ENCODE measurements at regions not wholly inside any gene's neighbourhood (a gene's known extent, or its start where the extent isn't known, plus 50 kb on each side); places are given as distances from the start of the nearest gene placed in this dataset.

DNA sequence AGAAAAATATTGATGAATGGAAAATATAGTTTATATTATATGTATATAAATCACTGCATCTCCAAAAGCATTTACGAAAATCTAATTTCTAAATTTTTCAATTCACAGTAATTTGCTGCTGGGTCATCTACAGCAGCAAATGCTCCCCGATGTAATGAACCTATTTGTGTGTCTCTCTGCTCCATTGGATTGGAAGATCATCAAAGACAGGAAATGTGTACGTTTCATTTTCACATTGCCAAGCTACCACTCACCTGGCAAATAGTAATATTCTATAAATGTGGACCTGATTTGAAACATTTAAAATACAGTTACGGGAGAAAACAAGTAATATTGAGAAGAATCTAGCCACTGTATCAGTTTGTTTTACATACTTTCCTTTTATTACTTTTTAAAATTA is 317.7 kb downstream of the PAPSS1 start:
- no peaks in the 10 kb centered on the region for H3K36me3 Mint-ChIP-seq (ENCODE audit: low read depth)
- CTCF ChIA-PET, result no interaction called here
- no peak for DNase-seq
- no peaks in the 10 kb centered on the region for H3K4me1 Mint-ChIP-seq
- POLR2A ChIA-PET, result no interaction called here
- peaks cover 4% of the 10 kb centered on the region for H3K27me3 Mint-ChIP-seq
- no peaks in the 10 kb centered on the region for H3K9me3 Mint-ChIP-seq
- no peak overlapping the region for H3K4me3 Mint-ChIP-seq
- no peak overlapping the region for H3K27ac Mint-ChIP-seq

DNA sequence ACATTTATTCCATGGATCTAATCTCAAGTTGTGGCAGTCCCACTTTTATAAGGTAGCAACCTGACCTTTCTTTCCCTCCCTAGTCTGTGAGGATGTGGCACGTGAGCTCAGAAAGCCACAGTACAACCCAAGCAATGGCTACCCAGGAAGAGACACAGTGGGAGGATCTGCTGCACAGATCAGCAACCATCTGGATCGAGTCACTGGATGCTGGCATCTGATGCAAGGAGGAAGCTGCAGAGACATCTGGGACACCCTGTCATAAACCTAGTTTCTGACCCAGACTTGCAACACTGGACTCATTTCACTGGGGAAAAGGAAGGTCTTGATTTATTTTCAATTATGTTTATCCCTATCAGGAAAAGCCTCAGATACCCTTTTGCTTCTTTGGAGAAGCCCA is 327.1 kb downstream of the PAPSS1 start:
- ChIA-PET CTCF (no interaction called here), POLR2A (no interaction called here)
- no peaks in the 10 kb centered on the region for H3K9me3 Mint-ChIP-seq
- H3K27me3 Mint-ChIP-seq, result no peaks in the 10 kb centered on the region
- H3K27ac Mint-ChIP-seq, result no peak overlapping the region
- DNase-seq, result no peak
- no peaks in the 10 kb centered on the region for H3K4me1 Mint-ChIP-seq
- no peaks in the 10 kb centered on the region for H3K36me3 Mint-ChIP-seq (ENCODE audit: low read depth)
- H3K4me3 Mint-ChIP-seq, result no peak overlapping the region

DNA sequence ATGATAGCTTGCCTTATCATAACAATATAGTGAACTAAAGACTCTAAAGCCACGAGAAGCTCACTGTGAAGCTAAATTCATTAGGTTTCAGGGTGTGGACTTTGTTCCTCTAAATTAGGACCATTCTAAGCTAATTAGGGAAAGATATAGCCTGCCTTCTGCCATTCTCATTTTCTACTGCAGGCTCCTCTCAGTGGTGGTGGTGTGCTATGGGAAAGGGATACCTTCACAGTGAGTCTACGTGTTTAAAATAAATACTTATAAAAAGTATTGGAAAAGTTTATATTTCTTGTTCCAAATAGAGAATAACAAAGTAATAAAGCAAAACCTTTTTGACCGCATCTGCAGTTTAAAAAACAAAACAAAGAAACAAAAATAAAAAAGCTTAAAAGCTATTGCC is 327.7 kb downstream of the PAPSS1 start:
- Mint-ChIP-seq H3K9me3 (no peaks in the 10 kb centered on the region), H3K4me3 (no peak overlapping the region), H3K36me3 (ENCODE audit: low read depth) (no peaks in the 10 kb centered on the region), H3K4me1 (no peaks in the 10 kb centered on the region), H3K27me3 (no peaks in the 10 kb centered on the region), H3K27ac (no peak overlapping the region)
- POLR2A ChIA-PET, result no interaction called here
- CTCF ChIA-PET, result no interaction called here
- no peak for DNase-seq

DNA sequence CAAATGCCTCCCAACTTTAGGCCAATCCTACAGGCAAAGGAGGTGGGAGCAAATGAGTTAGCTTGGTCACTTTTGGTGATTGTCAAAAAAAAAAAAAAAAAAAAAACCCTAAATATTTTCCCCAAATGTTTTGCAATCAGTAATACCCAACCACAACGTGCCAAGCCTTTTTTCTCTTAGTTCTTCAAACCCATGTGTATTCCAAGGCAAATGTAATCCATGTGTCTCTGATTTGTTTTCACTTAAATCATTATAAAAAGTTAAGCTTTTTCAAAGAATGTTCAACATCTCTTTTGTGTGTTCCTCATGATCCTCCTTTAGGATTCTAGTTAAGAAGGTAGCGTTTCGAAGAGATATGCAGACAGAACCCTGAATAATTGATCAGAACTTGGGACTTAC is 328.4 kb downstream of the PAPSS1 start:
- Mint-ChIP-seq H3K4me3 (no peak overlapping the region), H3K4me1 (no peaks in the 10 kb centered on the region), H3K36me3 (ENCODE audit: low read depth) (no peaks in the 10 kb centered on the region), H3K27ac (no peak overlapping the region), H3K27me3 (no peaks in the 10 kb centered on the region), H3K9me3 (no peaks in the 10 kb centered on the region)
- DNase-seq, result no peak
- POLR2A ChIA-PET, result no interaction called here
- CTCF ChIA-PET, result no interaction called here

DNA sequence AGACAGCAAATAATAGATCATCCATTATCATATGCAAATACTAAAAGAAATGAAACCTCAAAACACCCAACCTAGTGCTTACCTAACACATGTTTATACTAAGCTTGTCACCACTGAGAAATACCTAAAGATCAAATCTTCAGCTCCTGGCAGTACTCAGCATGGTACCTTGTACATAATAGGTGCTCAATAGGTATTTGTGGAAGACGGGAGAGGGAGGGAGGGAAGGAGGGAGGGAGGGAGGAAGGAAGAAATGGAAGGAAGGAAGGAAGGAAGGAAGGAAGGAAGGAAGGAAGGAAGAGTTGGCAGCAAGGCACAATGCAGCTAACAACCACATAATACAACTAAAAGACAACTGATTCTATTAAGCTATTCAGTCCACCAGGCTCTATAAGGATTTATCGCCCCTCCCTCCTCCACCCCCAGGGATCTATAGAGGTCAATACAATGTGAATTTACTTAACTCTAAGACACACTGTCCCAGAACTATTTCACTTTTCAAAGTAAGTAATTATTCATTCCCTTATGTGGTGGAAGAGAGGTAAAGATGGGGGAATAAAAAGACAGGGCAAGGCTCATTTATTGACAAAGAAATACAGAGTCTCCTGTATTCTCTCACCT is 328.9 kb downstream of the PAPSS1 start:
- Mint-ChIP-seq H3K27me3 (no peaks in the 10 kb centered on the region), H3K27ac (no peak overlapping the region), H3K4me3 (no peak overlapping the region), H3K9me3 (no peaks in the 10 kb centered on the region), H3K36me3 (ENCODE audit: low read depth) (no peaks in the 10 kb centered on the region), H3K4me1 (no peaks in the 10 kb centered on the region)
- DNase-seq, result no peak
- POLR2A ChIA-PET, result no interaction called here
- CTCF ChIA-PET, result no interaction called here

DNA sequence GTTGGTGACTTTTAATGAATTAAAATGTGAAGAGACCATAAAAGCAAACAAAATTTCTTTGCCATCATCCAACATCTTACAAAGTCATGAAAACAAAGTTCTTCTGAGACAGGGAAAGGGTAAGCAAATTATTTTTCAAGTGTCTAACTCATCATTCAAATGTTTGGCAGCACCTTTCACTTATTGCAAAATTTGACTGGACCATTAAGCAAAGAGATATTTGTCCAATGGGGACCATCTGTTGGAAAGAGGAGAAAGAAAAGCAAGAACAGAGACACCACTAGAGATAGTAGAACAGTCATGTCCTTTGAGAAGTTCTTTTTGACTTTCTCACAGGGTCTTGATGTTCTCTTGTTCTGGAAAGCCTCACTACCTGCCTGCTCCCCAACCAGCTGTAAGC is 330.1 kb downstream of the PAPSS1 start:
- no peak for DNase-seq
- Mint-ChIP-seq H3K36me3 (ENCODE audit: low read depth) (no peaks in the 10 kb centered on the region), H3K27ac (no peak overlapping the region), H3K27me3 (no peaks in the 10 kb centered on the region), H3K9me3 (no peaks in the 10 kb centered on the region), H3K4me3 (no peak overlapping the region), H3K4me1 (no peaks in the 10 kb centered on the region)
- CTCF ChIA-PET, result no interaction called here
- POLR2A ChIA-PET, result no interaction called here

DNA sequence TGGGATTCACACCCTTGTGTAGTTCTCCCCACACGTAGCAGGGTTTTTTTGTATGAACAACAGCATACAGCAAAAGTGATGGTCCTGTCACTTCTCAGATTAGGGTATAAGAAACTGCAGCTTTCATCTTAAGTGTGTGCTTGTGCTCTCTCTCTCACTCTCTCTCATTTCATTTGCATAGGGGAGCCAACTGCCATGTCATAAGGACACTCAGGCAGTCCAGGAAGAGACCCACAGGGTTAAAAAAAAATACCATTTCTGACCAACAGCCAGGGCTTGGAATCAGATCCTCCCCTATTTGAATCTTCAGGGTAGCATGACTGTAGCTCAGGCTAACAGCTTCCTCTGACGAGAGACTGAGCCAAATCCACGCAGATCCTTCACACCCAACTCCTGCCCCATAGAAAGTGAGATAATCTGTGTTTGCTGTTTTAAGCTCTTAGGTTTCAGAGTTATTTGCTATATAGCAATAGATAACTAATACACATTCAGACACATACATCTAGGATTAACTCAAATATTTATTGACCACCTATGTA is 331.2 kb downstream of the PAPSS1 start:
- CTCF ChIA-PET, result no interaction called here
- no peaks in the 10 kb centered on the region for H3K36me3 Mint-ChIP-seq (ENCODE audit: low read depth)
- H3K27ac Mint-ChIP-seq, result no peak overlapping the region
- no peak for DNase-seq
- no peaks in the 10 kb centered on the region for H3K9me3 Mint-ChIP-seq
- H3K27me3 Mint-ChIP-seq, result no peaks in the 10 kb centered on the region
- no peaks in the 10 kb centered on the region for H3K4me1 Mint-ChIP-seq
- POLR2A ChIA-PET, result no interaction called here
- no peak overlapping the region for H3K4me3 Mint-ChIP-seq

DNA sequence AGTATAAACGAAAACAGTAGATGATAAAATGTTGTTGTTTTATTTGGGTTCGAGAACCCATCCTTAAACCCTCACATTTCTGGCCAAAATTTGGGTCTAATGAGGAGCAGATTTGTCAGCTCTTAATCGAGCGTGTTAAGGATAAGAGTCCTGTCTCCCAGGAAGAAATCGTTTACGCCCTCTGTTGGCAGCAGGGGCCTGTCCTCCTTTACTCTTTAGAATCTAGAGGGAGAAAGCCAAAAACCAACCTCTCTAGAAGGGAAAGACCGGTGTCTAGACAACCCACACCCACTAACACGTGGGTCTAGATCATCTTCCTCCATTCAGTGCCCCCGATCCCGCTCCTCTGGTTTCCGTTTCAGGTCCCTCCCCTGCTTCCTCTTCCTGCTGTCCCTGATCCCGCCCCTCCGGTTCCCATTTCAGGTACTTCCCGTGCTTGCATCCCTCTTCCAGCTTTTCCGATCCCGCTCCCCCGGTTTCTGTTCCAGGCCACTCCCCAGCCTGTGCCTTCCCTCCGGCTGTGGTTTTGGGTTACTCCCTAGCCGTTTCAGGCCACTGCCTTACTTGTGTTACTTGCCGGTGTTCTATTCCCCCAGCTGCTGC is 339.1 kb downstream of the PAPSS1 start:
- Mint-ChIP-seq H3K27me3 (no peaks in the 10 kb centered on the region), H3K27ac (no peak overlapping the region), H3K9me3 (peaks cover 2% of the 10 kb centered on the region), H3K4me3 (no peak overlapping the region), H3K36me3 (ENCODE audit: low read depth) (no peaks in the 10 kb centered on the region), H3K4me1 (no peaks in the 10 kb centered on the region)
- ChIA-PET POLR2A (no interaction called here), CTCF (no interaction called here)
- DNase-seq, result no peak

DNA sequence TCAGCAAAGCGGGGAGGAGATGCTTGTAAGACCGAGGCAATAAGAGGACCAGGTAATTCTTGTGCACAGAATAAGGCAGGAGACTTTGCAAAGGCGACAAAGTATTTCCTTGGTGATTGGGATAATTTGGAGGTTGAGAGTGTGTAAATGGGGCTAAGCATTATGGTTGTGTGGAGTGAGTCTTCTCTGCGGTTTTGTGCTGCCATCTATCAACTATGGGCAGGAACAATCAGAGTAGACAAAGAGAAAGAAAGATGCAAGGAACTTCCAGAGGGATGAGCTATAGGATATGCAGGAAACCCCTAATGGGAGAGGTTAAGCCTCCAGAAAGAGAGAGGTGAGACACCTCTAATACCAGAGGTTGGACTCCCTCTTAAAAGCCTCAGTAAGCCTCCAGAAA is 339.8 kb downstream of the PAPSS1 start:
- Mint-ChIP-seq H3K27ac (no peak overlapping the region), H3K36me3 (ENCODE audit: low read depth) (no peaks in the 10 kb centered on the region), H3K4me3 (no peak overlapping the region), H3K4me1 (no peaks in the 10 kb centered on the region), H3K27me3 (no peaks in the 10 kb centered on the region), H3K9me3 (peaks cover 2% of the 10 kb centered on the region)
- CTCF ChIA-PET, result no interaction called here
- DNase-seq, result no peak
- POLR2A ChIA-PET, result no interaction called here

DNA sequence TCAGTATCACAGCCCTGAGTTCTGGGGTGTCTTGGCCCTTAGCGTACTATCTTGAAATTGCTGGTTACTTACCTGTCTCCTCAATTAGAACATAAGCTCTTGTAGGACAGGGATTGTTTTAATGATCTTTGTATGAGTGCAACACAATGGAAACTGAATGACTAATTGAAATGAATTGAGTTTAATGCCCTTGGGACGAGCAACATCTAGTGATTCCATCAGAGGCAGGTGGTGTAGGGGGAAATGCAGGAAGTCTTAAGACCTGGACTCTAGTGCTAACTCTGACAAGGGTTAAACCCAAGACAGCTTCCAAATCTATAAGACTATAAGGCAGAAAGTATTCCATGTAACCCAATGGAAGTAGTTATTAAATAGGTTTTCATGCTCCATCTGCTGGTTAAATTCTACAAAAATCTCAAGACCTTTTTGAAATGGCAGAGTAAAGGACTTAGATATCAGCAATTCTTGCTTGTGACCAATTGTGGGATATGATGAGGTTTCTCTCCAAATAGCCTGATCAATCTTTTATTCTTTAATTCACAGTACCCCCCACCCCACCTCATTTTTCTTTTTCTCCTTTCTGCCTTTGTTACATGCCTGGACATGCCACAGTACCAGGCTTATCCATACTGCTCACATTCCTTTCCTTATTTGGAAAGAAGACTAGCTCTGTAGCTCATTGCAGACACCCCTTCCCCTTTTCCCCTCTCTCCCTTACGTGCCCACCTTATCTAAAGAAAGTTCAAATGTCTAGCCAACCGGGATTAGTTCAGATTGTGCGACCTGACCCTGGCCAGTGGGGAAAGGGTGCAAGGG is 340.8 kb downstream of the PAPSS1 start:
- peaks cover 2% of the 10 kb centered on the region for H3K9me3 Mint-ChIP-seq
- H3K27me3 Mint-ChIP-seq, result no peaks in the 10 kb centered on the region
- no peak for DNase-seq
- H3K4me3 Mint-ChIP-seq, result no peak overlapping the region
- POLR2A ChIA-PET, result no interaction called here
- H3K27ac Mint-ChIP-seq, result no peak overlapping the region
- CTCF ChIA-PET, result no interaction called here
- no peaks in the 10 kb centered on the region for H3K36me3 Mint-ChIP-seq (ENCODE audit: low read depth)
- no peaks in the 10 kb centered on the region for H3K4me1 Mint-ChIP-seq

DNA sequence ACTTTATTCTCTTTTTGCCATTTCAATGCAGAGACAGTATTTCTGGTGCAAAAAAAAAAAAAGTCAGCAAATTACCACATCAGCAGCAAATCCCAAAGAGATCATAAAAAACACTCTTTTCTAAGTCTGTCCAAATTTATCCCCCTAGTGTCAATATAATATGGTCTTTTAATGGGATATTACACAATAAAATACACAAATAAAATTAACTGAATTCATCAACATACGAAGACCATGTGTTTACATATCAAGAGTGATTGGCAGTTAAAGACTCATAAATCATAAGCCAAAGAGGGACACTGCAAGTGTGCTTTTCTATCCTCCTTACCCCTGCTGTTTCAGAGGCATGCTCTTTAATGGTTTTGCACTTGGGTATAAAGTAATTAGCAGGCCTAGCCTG is 340.2 kb upstream of the DKK2 start:
- H3K4me3 Mint-ChIP-seq, result no peak overlapping the region

DNA sequence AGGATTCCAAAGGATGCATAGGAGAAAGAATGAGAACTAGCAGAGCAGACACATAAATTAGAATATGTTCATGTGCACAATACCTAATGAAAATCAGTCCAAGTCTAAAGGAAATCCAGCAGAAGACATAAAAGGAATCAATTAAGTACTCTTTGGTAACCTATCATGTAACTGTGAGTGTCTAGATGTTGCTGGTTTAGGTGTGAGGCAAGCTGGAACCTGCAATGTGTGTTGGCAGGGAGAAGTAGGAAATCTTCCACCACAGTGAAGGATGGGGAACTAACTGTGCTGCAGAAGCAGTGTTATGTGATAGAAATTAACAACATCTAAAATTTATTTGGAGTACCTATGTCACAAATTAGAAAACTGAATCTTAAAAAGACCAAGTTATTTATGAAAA is 330.8 kb upstream of the DKK2 start:
- no peaks in the 10 kb centered on the region for H3K4me1 Mint-ChIP-seq
- no peak overlapping the region for H3K4me3 Mint-ChIP-seq
- H3K36me3 Mint-ChIP-seq (ENCODE audit: low read depth), result no peaks in the 10 kb centered on the region
- H3K9me3 Mint-ChIP-seq, result no peaks in the 10 kb centered on the region
- ChIA-PET CTCF (no interaction called here), POLR2A (no interaction called here)
- H3K27me3 Mint-ChIP-seq, result no peaks in the 10 kb centered on the region
- no peak overlapping the region for H3K27ac Mint-ChIP-seq
- no peak for DNase-seq

More for the DNA sequence above, 340.2 kb upstream of the DKK2 start:
- H3K4me1 Mint-ChIP-seq, result no peaks in the 10 kb centered on the region
- H3K27ac Mint-ChIP-seq, result no peak overlapping the region
- ChIA-PET POLR2A (no interaction called here), CTCF (no interaction called here)
- H3K9me3 Mint-ChIP-seq, result no peaks in the 10 kb centered on the region
- H3K36me3 Mint-ChIP-seq (ENCODE audit: low read depth), result no peaks in the 10 kb centered on the region
- DNase-seq, result no peak
- no peaks in the 10 kb centered on the region for H3K27me3 Mint-ChIP-seq

DNA sequence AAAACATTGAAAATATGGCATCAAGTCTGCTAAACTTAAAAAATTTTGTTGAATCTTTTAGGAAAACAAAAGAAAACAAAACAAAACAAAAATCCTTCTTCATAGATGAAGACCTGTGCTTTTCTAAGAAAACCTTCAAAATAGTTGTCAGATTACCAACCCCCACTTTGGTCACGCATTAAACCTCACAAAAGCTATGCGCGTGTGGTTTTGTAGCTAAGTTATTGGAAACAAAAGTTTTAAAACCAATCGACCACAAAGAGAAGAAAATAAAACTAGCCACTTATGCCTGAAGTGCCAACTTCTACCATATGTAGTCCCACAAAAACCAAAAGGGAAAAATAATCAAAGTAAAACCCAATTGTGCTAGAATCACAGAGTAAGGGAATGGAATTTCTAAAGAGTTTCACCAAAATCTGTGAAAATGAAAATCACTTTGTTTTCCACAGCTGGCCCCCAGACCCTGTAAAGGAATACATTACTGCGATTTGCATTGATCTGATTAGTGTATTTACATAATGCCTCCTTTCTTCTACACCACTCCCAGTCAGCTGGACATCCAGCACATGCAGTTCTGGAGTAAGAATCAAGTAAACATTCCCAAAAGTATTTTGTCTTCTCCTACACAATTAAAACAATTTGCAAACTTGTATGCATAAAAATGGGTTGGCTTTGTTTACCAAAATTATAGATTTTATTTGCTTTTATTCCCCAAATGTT is 330.1 kb upstream of the DKK2 start:
- no peak for DNase-seq
- ChIA-PET POLR2A (no interaction called here), CTCF (no interaction called here)
- H3K4me3 Mint-ChIP-seq, result no peak overlapping the region
- no peaks in the 10 kb centered on the region for H3K27me3 Mint-ChIP-seq
- H3K27ac Mint-ChIP-seq, result no peak overlapping the region
- H3K4me1 Mint-ChIP-seq, result no peaks in the 10 kb centered on the region
- H3K36me3 Mint-ChIP-seq (ENCODE audit: low read depth), result no peaks in the 10 kb centered on the region
- no peaks in the 10 kb centered on the region for H3K9me3 Mint-ChIP-seq

All from activated CD4-positive, alpha-beta memory T cell treated with anti-CD3 and anti-CD28 coated beads, Interleukin-2, amount 10 ng/mL, durations not matched to agents 7 days and 5 days (primary cell).